ENCODE measurements at regions not wholly inside any gene's neighbourhood (a gene's known extent, or its start where the extent isn't known, plus 50 kb on each side); places are given as distances from the start of the nearest gene placed in this dataset.
A peak's percentile ranks its signal among the peaks of the same experiment; 100 is the strongest.

DNA sequence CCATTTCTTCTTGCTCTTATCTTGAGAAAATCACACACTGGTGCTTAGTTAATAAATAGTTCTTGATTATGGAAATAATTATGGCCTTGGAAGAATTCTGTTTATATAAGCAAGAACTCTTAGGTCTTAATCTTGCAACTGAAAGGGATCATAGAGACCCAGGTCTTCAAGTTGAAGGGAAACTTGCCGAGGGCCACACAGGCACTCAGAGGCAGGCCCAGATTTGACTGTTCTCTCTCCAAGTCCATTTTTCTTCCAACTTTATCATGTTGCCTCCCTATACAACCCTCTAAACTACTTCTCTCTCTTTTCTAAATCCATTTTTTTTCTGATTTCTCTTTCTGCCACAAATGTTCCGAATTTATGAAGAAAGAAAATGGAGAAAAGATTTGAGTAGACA is 94.5 kb upstream of the RMDN2 start:
- intact Hi-C loops (cut with DNase I): loop anchor here (5.0 kb wide), 1 partner anchor 418 kb away; no protein-coding TSS in a partner anchor
- FAIRE-seq: no peak

DNA sequence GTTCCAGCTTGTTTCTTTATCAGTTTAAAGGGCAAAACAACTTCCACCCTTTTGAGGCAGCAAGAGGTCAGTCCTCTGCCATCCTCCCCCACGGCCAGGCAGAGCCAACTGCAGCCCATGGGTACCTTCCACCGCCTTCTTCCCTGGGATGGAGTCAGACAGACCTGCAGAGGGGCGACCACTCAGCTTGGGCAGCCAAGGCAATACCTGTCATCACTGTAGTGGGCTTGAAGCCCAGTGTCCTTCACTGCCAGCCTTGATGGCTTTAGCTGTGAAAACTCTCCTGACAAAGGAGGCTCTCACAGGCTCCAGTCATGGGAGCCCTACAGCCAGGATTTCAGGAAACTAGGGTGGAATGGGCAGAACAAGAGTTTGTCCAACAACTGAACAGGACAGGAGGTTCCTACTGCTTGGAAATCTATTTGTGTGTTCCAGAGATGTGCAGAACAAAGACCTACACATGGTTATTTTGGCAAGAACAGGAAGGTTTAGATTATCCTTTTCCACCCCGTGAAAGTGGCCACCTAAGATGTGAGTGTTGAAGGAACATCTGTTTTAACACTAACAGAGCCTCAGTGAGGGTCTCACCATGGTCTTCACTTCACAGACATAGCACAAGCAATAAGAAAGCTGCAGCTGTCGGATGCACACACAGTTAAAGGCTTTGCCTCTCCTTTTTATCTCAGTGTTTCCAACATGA is 93.9 kb upstream of the RMDN2 start:
- TF ChIP-seq, protein P1, sequence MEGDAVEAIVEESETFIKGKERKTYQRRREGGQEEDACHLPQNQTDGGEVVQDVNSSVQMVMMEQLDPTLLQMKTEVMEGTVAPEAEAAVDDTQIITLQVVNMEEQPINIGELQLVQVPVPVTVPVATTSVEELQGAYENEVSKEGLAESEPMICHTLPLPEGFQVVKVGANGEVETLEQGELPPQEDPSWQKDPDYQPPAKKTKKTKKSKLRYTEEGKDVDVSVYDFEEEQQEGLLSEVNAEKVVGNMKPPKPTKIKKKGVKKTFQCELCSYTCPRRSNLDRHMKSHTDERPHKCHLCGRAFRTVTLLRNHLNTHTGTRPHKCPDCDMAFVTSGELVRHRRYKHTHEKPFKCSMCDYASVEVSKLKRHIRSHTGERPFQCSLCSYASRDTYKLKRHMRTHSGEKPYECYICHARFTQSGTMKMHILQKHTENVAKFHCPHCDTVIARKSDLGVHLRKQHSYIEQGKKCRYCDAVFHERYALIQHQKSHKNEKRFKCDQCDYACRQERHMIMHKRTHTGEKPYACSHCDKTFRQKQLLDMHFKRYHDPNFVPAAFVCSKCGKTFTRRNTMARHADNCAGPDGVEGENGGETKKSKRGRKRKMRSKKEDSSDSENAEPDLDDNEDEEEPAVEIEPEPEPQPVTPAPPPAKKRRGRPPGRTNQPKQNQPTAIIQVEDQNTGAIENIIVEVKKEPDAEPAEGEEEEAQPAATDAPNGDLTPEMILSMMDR (IDR thresholded peaks at IDR 0.05; ENCODE audit: borderline replicate concordance, extremely low read depth, insufficient read depth): no peak
- no peaks in the 10 kb centered on the region for H3K9me3 ChIP-seq (ENCODE audit: control insufficient read depth in 2 of 3, insufficient read depth in 1 of 3, low read length in 3 of 3)
- FAIRE-seq (no peak), DNase-seq (no peak)
- H3K9ac ChIP-seq (ENCODE audit: low read length in 3 of 3): no peak overlapping the region
- H3K36me3 ChIP-seq (ENCODE audit: control insufficient read depth in 2 of 3, insufficient read depth in 3 of 3, low read length in 3 of 3): no peaks in the 10 kb centered on the region
- H3K27me3 ChIP-seq (ENCODE audit: control insufficient read depth, insufficient read depth, low read length): no peaks in the 10 kb centered on the region
- H3K4me1 ChIP-seq (ENCODE audit: control insufficient read depth in 2 of 3, insufficient read depth in 2 of 3, low read depth in 1 of 3, low read length in 3 of 3): peaks cover 0 to 4% (median 0%) of the 10 kb centered on the region in 3 donors
- intact Hi-C loops (cut with DNase I): loop anchor here (5.0 kb wide), 1 partner anchor 419 kb away; no protein-coding TSS in a partner anchor
- no peak overlapping the region for H3K4me3 ChIP-seq (ENCODE audit: low read length in 3 of 3)
- H3K27ac ChIP-seq (ENCODE audit: low read depth in 2 of 2, low read length in 2 of 2): no peak overlapping the region

More for the DNA sequence above, 94.5 kb upstream of the RMDN2 start:
- DNase-seq: no peak
- H3K36me3 ChIP-seq (ENCODE audit: control insufficient read depth in 2 of 3, insufficient read depth in 3 of 3, low read length in 3 of 3): no peaks in the 10 kb centered on the region
- peaks cover 0 to 4% (median 0%) of the 10 kb centered on the region in 3 donors for H3K4me1 ChIP-seq (ENCODE audit: control insufficient read depth in 2 of 3, insufficient read depth in 2 of 3, low read depth in 1 of 3, low read length in 3 of 3)
- no peak overlapping the region for H3K4me3 ChIP-seq (ENCODE audit: low read length in 3 of 3)
- no peaks in the 10 kb centered on the region for H3K9me3 ChIP-seq (ENCODE audit: control insufficient read depth in 2 of 3, insufficient read depth in 1 of 3, low read length in 3 of 3)
- H3K27ac ChIP-seq (ENCODE audit: low read depth in 2 of 2, low read length in 2 of 2): no peak overlapping the region
- TF ChIP-seq, protein P1 (IDR thresholded peaks at IDR 0.05; ENCODE audit: borderline replicate concordance, extremely low read depth, insufficient read depth): no peak
- no peaks in the 10 kb centered on the region for H3K27me3 ChIP-seq (ENCODE audit: control insufficient read depth, insufficient read depth, low read length)
- H3K9ac ChIP-seq (ENCODE audit: low read length in 3 of 3): no peak overlapping the region

DNA sequence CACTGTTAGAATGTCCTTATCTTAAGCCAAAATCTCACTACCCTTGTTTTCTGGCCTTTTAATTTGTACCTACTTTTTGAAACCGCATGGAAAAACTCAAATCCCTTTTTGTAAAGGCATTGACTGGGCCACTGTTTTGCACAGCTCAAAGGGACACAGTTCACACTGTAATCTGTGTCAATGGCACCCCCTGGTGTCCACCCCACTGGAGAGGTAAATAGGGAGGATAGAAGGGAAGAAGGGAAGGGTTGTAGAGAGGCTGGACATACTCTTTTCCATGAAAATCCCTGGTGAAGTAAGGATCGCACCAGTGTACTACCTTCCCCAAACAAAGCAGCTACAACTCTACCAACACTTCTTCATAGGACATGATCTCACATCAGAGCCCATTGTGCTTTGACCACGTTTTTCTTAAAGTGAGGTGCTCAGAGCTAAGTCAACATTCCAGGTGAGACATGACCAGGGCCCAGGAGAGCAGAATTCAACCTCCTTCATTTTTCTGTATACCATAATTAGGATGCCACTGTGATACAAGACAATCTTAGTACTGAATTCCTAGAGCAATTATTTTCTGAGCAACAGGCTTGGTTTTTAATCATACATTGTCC is 92.4 kb upstream of the RMDN2 start:
- peak; percentile 85 to 94 (median 89) for DNase-seq
- Histone ChIP-seq H3K9me3 (ENCODE audit: control insufficient read depth in 2 of 3, insufficient read depth in 1 of 3, low read length in 3 of 3) (peaks cover 0 to 2% (median 0%) of the 10 kb centered on the region in 3 donors), H3K4me3 (ENCODE audit: low read length in 3 of 3) (no peak overlapping the region), H3K4me1 (ENCODE audit: control insufficient read depth in 2 of 3, insufficient read depth in 2 of 3, low read depth in 1 of 3, low read length in 3 of 3) (peaks cover 0 to 4% (median 0%) of the 10 kb centered on the region in 3 donors), H3K36me3 (ENCODE audit: control insufficient read depth in 2 of 3, insufficient read depth in 3 of 3, low read length in 3 of 3) (no peaks in the 10 kb centered on the region), H3K27me3 (ENCODE audit: control insufficient read depth, insufficient read depth, low read length) (no peaks in the 10 kb centered on the region), H3K27ac (ENCODE audit: low read depth in 2 of 2, low read length in 2 of 2) (no peak overlapping the region), H3K9ac (ENCODE audit: low read length in 3 of 3) (no peak overlapping the region)
- intact Hi-C loops (cut with DNase I): loop anchor here (5.0 kb wide), 1 partner anchor 420 kb away; no protein-coding TSS in a partner anchor
- TF ChIP-seq, protein P1 (IDR thresholded peaks at IDR 0.05; ENCODE audit: borderline replicate concordance, extremely low read depth, insufficient read depth): peak; percentile 82
- peak; percentile 51 for FAIRE-seq

Measured in kidney (tissue), 13 donors.